K562 (cell line): ENCODE measurements at regions not wholly inside any gene's neighbourhood (a gene's known extent, or its start where the extent isn't known, plus 50 kb on each side); places are given as distances from the start of the nearest gene placed in this dataset.

Source experiments
- ATAC-seq: fragments of 200-7000 bp; cut with Tn5 transposase; 3 replicates; pipeline ENCODE4 v1.9.1; 2020; ENCODE audit warnings: moderate library complexity
- BruUV-seq: library from RNA; stranded (reverse); fragments of 400-500 nt; replicated peaks from 2 replicates; lab custom pipeline; 2021; lab: Mats Ljungman, UMichigan
- CTCF ChIA-PET: fragments of 300-600 bp; formaldehyde crosslinking; extraction: SDS; loops from one replicate; lab custom pipeline; 2021; ENCODE audit warnings: low intra/inter-chr PET ratio; lab: Yijun Ruan, JAX
- POLR2A ChIA-PET: fragments of 300-600, 350-650 bp; sonication (Branson Sonifier 250); formaldehyde crosslinking; extraction: SDS; loops from one replicate; lab custom pipeline; 2021; ENCODE audit warnings: antibody characterized with exemption, inconsistent platforms; lab: Yijun Ruan, JAX
- DNase-seq, 4 experiments: peaks; one replicate each; pipeline versions ENCODE4 v3.0.0 to v3.0.0-alpha.2; 2011 to 2018; ENCODE audit warnings: low spot score in 3 of 4, mixed read lengths in 3 of 4; ENCODE audit errors: extremely low read depth in 1 of 4
- FAIRE-seq: peaks from 2 replicates; lab custom pipeline; 2011; peaks lifted over from hg19 to GRCh38; lab: Jason Lieb, UNC
- H2AFZ ChIP-seq: 2 replicates; pipeline ENCODE4 v1.6.0; 2011; ENCODE audit warnings: low read depth, low read length, control low read depth, inconsistent platforms
- H3K27ac ChIP-seq: fragments of 200-600 bp; 3 replicates; pipeline ENCODE4 v1.8.0; 2011; ENCODE audit warnings: low read depth, mild to moderate bottlenecking, control low read depth, inconsistent platforms, low read length, moderate library complexity, mixed read lengths; ENCODE audit errors: extremely low read depth
- H3K27me3 ChIP-seq, 2 experiments: fragments of 300-600 bp in 1 of 2; 2 replicates in 1 of 2; 3 replicates in 1 of 2; pipeline versions ENCODE4 v1.6.0 to v1.8.0; 2011; ENCODE audit warnings: inconsistent platforms in 2 of 2, low read length in 2 of 2, mild to moderate bottlenecking in 1 of 2, mixed read lengths in 1 of 2, moderate library complexity in 1 of 2; ENCODE audit not compliant: control insufficient read depth in 2 of 2, insufficient read depth in 2 of 2
- H3K36me3 ChIP-seq: fragments of 300-600 bp; 3 replicates; pipeline ENCODE4 v1.8.0; 2011; ENCODE audit warnings: mild to moderate bottlenecking, low read length, inconsistent platforms; ENCODE audit not compliant: control insufficient read depth, insufficient read depth
- H3K4me1 ChIP-seq, 2 experiments: fragments of 200-600 bp in 1 of 2; replicated peaks in 1 of 2; 2 replicates in 1 of 2; 3 replicates in 1 of 2; pipeline versions ENCODE4 v1.5.1 to v1.8.0; 2011; ENCODE audit warnings: inconsistent platforms in 2 of 2, low read length in 2 of 2, mild to moderate bottlenecking in 1 of 2, mixed read lengths in 1 of 2, moderate library complexity in 1 of 2; ENCODE audit not compliant: control insufficient read depth in 2 of 2, insufficient read depth in 2 of 2
- H3K4me2 ChIP-seq: 2 replicates; pipeline ENCODE4 v1.6.1; 2011; ENCODE audit warnings: low read length, control low read depth, inconsistent platforms, mixed read lengths; ENCODE audit not compliant: insufficient read depth
- H3K4me3 ChIP-seq: fragments of 200-600 bp; sonication (generic), shearing (Covaris generic); 2 replicates; pipeline ENCODE4 v1.5.1; 2016; ENCODE audit warnings: control low read depth, inconsistent platforms
- H3K79me2 ChIP-seq: fragments of 200-600 bp; 3 replicates; pipeline ENCODE4 v1.8.0; 2011; ENCODE audit warnings: low read length, inconsistent platforms; ENCODE audit not compliant: control insufficient read depth, insufficient read depth
- H3K9ac ChIP-seq, 2 experiments: 2 replicates each; pipeline versions ENCODE4 v1.6.0 to v1.6.1; 2011; ENCODE audit warnings: low read depth in 2 of 2, low read length in 2 of 2, control low read depth in 1 of 2, inconsistent platforms in 1 of 2, mild to moderate bottlenecking in 1 of 2, mixed read lengths in 1 of 2; ENCODE audit not compliant: insufficient read depth in 1 of 2
- H3K9me1 ChIP-seq: one replicate; pipeline ENCODE4 v1.6.0; 2011; ENCODE audit warnings: inconsistent platforms, mild to moderate bottlenecking, low read length, moderate library complexity; ENCODE audit not compliant: control insufficient read depth, insufficient read depth
- H3K9me3 ChIP-seq: replicated peaks from 2 replicates; pipeline ENCODE4 v1.5.1; 2011; ENCODE audit warnings: low read depth, low read length, inconsistent platforms; ENCODE audit not compliant: control insufficient read depth, insufficient read depth
- H4K20me1 ChIP-seq: replicated peaks from 2 replicates; pipeline ENCODE4 v1.6.1; 2011; ENCODE audit warnings: low read length, inconsistent platforms, mixed read lengths; ENCODE audit not compliant: control insufficient read depth, insufficient read depth
- COPS2 ChIP-seq: fragments of 450-650 bp; conservative IDR thresholded peaks from 2 replicates; pipeline ENCODE4 v1.6.1; 2016; ENCODE audit warnings: mild to moderate bottlenecking, moderate library complexity
- CREM ChIP-seq: IDR thresholded peaks from 2 replicates; pipeline ENCODE4 v1.6.1; 2014; ENCODE audit warnings: antibody characterized with exemption, low read depth
- HOXB6 ChIP-seq: fragments of 250-450 bp; sonication (Bioruptor Pico); IDR thresholded peaks from 2 replicates; pipeline ENCODE4 v1.5.1; 2022; ENCODE audit warnings: mild to moderate bottlenecking, borderline replicate concordance
- ZNF121 ChIP-seq: sonication (generic); formaldehyde crosslinking; conservative IDR thresholded peaks from 2 replicates; pipeline ENCODE4 v1.8.0; 2022; ENCODE audit warnings: missing genetic modification reagents
- WGBS: fragments of 100-300 bp; shearing (Covaris generic); methylation state at CpG from one replicate; pipeline ENCODE4 v1.1.6; 2016; ENCODE audit warnings: low coverage, mixed read lengths; ENCODE audit not compliant: insufficient coverage; ENCODE audit errors: missing lambda C conversion rate; 5-methylcytosine and 5-hydroxymethylcytosine counted together
- in situ Hi-C: fragments of 300-500 bp; cut with MboI; formaldehyde crosslinking; loops from 4 replicates; pipeline ENCODE4 v1.15.0; 2018; ENCODE audit warnings: inconsistent platforms, mixed read lengths
- intact Hi-C: fragments of 100-400 bp; cut with micrococcal nuclease; formaldehyde crosslinking; loops from 2 replicates; pipeline ENCODE4 v1.14.2; 2022
- TF ChIP-seq, protein P1 (sequence below), 2 experiments: IDR thresholded peaks in 1 of 2; conservative IDR thresholded peaks in 1 of 2; 2 replicates each; pipeline ENCODE4 v1.6.1; 2016; ENCODE audit warnings: low read depth in 2 of 2, mild to moderate bottlenecking in 1 of 2, missing compliant biosample characterization in 1 of 2, missing genetic modification characterization in 1 of 2, moderate library complexity in 1 of 2
- TF ChIP-seq, protein P2 (sequence below): fragments of 200-800 bp; sonication (Bioruptor generic); IDR thresholded peaks from 2 replicates; pipeline ENCODE4 v1.6.1; 2016; ENCODE audit warnings: missing genetic modification characterization, missing compliant biosample characterization

DNA sequence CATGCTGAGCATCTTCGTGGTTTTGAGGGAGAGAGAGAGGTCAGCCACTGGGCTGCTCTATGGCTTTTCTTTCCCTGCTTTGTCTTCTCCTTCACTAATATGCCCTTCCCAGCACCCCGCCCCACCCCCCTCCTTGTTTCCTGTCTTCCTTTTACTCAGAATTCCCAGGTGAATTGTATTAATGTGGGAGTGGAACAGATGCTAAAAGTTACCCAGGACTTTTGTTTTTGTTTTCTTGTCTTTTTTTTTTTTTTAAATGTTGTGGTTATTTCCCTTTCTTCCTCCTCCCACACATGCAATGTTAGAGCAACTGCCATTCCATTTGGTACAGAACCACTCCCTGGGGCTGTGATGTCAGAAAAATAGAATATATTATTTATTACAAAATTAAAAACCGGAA, 442.7 kb upstream of the CD180 start:
- Histone ChIP-seq H3K4me2 (no peak overlapping the region), H3K36me3 (no peaks in the 10 kb centered on the region), H3K4me3 (no peak overlapping the region), H3K9me1 (no peaks in the 10 kb centered on the region), H3K27ac (no peak overlapping the region), H3K4me1 (no peaks in the 10 kb centered on the region), H4K20me1 (no peaks in the 10 kb centered on the region), H3K9me3 (no peaks in the 10 kb centered on the region), H2AFZ (no peak overlapping the region), H3K9ac (no peak overlapping the region), H3K27me3 (no peaks in the 10 kb centered on the region), H3K79me2 (no peaks in the 10 kb centered on the region)
- in situ Hi-C loops: no loop called here
- BruUV-seq: no TSS peak
- CTCF ChIA-PET: no interaction called here
- WGBS: 0% methylated on average over 1 of the region's 3 CpGs
- ATAC-seq (no peak), DNase-seq (no peak), FAIRE-seq (no peak)
- TF ChIP-seq, protein P1, sequence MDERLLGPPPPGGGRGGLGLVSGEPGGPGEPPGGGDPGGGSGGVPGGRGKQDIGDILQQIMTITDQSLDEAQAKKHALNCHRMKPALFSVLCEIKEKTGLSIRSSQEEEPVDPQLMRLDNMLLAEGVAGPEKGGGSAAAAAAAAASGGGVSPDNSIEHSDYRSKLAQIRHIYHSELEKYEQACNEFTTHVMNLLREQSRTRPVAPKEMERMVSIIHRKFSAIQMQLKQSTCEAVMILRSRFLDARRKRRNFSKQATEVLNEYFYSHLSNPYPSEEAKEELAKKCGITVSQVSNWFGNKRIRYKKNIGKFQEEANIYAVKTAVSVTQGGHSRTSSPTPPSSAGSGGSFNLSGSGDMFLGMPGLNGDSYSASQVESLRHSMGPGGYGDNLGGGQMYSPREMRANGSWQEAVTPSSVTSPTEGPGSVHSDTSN (CRISPR knock-in tag; IDR thresholded peaks at IDR 0.05; ENCODE audit: low read depth): no peak
- TF ChIP-seq, protein P1 (tag; conservative IDR thresholded peaks at IDR 0.05; ENCODE audit: low read depth): no peak
- TF ChIP-seq CREM (no peak), HOXB6 (no peak), ZNF121 (CRISPR knock-in tag) (no peak), COPS2 (no peak)
- TF ChIP-seq, protein P2, sequence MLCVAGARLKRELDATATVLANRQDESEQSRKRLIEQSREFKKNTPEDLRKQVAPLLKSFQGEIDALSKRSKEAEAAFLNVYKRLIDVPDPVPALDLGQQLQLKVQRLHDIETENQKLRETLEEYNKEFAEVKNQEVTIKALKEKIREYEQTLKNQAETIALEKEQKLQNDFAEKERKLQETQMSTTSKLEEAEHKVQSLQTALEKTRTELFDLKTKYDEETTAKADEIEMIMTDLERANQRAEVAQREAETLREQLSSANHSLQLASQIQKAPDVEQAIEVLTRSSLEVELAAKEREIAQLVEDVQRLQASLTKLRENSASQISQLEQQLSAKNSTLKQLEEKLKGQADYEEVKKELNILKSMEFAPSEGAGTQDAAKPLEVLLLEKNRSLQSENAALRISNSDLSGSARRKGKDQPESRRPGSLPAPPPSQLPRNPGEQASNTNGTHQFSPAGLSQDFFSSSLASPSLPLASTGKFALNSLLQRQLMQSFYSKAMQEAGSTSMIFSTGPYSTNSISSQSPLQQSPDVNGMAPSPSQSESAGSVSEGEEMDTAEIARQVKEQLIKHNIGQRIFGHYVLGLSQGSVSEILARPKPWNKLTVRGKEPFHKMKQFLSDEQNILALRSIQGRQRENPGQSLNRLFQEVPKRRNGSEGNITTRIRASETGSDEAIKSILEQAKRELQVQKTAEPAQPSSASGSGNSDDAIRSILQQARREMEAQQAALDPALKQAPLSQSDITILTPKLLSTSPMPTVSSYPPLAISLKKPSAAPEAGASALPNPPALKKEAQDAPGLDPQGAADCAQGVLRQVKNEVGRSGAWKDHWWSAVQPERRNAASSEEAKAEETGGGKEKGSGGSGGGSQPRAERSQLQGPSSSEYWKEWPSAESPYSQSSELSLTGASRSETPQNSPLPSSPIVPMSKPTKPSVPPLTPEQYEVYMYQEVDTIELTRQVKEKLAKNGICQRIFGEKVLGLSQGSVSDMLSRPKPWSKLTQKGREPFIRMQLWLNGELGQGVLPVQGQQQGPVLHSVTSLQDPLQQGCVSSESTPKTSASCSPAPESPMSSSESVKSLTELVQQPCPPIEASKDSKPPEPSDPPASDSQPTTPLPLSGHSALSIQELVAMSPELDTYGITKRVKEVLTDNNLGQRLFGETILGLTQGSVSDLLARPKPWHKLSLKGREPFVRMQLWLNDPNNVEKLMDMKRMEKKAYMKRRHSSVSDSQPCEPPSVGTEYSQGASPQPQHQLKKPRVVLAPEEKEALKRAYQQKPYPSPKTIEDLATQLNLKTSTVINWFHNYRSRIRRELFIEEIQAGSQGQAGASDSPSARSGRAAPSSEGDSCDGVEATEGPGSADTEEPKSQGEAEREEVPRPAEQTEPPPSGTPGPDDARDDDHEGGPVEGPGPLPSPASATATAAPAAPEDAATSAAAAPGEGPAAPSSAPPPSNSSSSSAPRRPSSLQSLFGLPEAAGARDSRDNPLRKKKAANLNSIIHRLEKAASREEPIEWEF: no peak
- intact Hi-C loops: no loop called here
- POLR2A ChIA-PET: no interaction called here
